ENCODE measurements at regions not wholly inside any gene's neighbourhood (a gene's known extent, or its start where the extent isn't known, plus 50 kb on each side); places are given as distances from the start of the nearest gene placed in this dataset.

DNA sequence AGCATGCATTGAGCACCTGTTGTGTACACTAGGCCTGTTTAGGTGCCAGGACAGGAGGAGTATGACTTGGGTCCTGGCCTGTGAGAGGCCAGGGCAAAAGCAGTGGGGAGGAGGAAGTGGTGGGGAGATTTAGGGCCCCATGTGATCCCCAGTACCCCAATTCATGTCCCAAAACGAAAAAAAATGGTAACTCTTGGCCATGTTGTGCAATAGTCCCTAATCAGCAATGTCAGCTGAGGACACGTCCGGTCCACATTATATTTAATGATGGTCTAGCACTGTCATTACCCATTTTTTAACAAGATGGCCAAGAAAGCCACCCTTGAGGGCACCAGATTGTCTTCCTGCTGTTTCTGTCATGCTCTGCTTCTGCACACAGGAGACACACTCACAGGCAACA lies 142.0 kb upstream of the RET start:
- TF ChIP-seq POLR2A (IDR thresholded peaks at IDR 0.05): no peak
- TF ChIP-seq, protein P1, sequence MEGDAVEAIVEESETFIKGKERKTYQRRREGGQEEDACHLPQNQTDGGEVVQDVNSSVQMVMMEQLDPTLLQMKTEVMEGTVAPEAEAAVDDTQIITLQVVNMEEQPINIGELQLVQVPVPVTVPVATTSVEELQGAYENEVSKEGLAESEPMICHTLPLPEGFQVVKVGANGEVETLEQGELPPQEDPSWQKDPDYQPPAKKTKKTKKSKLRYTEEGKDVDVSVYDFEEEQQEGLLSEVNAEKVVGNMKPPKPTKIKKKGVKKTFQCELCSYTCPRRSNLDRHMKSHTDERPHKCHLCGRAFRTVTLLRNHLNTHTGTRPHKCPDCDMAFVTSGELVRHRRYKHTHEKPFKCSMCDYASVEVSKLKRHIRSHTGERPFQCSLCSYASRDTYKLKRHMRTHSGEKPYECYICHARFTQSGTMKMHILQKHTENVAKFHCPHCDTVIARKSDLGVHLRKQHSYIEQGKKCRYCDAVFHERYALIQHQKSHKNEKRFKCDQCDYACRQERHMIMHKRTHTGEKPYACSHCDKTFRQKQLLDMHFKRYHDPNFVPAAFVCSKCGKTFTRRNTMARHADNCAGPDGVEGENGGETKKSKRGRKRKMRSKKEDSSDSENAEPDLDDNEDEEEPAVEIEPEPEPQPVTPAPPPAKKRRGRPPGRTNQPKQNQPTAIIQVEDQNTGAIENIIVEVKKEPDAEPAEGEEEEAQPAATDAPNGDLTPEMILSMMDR (IDR thresholded peaks at IDR 0.05): no peak

Measured in lower leg skin (tissue), 3 donors.